Left cardiac atrium (tissue), 4 donors: ENCODE measurements at regions not wholly inside any gene's neighbourhood (a gene's known extent, or its start where the extent isn't known, plus 50 kb on each side); places are given as distances from the start of the nearest gene placed in this dataset.

Experiments
- ATAC-seq, 2 donors: fragments of 200-7000 bp; cut with Tn5 transposase; one replicate each; pipeline ENCODE4 v1.9.1; 2020; ENCODE audit warnings: mild to moderate bottlenecking in 2 of 2, moderate library complexity in 2 of 2
- DNase-seq: peaks from one replicate; pipeline ENCODE4 v3.0.0-alpha.2; 2020
- intact Hi-C, 2 donors: fragments of 100-400 bp; cut with DNase I; formaldehyde crosslinking; loops; one replicate each; pipeline versions ENCODE4 v1.14.1 to v1.15.1; 2022 to 2023
- donor health status: DM: no; HTN: yes; CAD: no.
- donor health status: DM: no; HTN: yes; CAD: no; lungs with severe emphysema.
- donor health status: DM: yes; HTN: yes; CAD: no.
- donor health status: Dilated cardiomyopathy.

- no peak for DNase-seq
- ATAC-seq, result no peak
- intact Hi-C loops, result no loop called here
These were observed 404.4 kb downstream of the MAN2A1 start for GRCh38 chr5:110094109-110094508.

DNA sequence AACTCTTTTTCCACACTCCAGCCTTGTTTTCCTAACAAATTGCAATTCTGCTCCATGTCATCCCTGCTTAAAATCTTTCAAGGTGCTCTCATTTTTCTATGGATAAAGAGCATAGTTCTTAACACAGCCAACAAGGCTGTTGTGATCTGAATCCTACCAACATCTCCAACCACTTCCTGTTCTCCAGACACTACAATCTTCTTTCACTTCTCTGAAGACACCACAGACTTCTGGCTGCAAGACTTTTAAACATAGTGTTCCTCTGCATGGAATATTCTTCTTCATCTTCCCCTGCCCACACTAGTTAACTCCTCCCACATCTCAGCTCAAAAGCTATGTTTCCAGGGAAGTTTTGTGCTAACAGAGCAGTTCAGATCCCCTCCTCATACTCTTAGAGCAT lies 404.8 kb downstream of the MAN2A1 start:
- DNase-seq (no peak), ATAC-seq (no peak)
- intact Hi-C loops, result no loop called here

DNA sequence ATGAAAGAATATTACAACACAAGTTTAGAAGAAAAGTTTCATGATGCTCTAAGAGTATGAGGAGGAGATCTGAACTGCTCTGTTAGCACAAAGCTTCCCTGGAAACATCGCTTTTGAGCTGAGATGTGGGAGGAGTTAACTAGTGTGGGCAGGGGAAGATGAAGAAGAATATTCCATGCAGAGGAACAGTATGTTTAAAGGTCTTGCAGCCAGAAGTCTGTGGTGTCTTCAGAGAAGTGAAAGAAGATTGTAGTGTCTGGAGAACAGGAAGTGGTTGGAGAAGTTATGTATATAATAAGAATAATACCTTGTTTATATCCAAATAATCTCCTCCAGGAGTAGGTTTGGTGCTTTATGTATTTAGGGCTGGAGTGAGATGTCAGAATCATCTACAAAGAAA lies 406.7 kb downstream of the MAN2A1 start:
- intact Hi-C loops, result loop anchor here in 1 of 2 donors (5.0 kb wide), 1 partner anchor 321 kb away; no protein-coding TSS in a partner anchor
- DNase-seq (no peak), ATAC-seq (no peak)

DNA sequence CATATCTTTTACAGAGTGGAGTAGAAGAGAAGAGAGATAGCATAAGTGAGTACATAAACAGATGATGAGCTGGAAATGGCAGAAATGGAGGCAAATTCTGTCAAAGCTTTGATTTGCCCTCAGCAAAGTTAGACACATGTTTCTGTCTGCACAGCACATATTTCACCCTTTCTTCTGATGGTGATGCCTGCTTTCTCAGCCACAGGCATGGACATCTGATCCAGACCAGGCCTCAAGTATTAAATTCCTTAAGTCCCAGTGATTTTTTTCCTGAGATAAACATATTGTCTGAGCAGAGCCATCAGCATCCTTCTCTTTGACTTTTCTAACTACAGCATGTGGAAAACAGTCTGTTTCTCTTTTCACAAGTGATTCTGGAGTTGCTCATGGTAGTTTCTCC lies 409.8 kb downstream of the MAN2A1 start:
- no peak for ATAC-seq
- intact Hi-C loops, result loop anchor here in 1 of 2 donors (5.0 kb wide), 1 partner anchor 318 kb away; no protein-coding TSS in a partner anchor
- DNase-seq, result no peak

DNA sequence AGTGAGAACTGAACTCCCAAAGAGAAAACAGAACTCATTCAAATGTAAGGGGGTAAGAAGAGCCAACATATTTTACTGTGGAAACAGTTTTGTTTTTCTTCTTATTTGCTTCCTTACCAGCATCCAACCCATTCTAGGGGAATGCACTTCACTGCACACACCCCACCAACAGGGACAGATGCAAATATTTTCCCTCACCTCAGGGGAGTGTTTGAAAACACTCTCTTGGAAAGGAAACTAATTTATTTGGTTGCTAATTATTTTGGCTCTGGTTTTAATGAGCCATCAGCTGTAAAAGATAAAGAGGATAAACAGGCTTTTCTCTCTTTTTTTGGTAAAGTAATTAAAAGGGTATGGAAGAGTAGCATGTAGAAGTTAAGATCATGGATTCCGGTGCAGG lies 413.4 kb downstream of the MAN2A1 start:
- no peak for DNase-seq
- no peak for ATAC-seq
- intact Hi-C loops, result no loop called here

DNA sequence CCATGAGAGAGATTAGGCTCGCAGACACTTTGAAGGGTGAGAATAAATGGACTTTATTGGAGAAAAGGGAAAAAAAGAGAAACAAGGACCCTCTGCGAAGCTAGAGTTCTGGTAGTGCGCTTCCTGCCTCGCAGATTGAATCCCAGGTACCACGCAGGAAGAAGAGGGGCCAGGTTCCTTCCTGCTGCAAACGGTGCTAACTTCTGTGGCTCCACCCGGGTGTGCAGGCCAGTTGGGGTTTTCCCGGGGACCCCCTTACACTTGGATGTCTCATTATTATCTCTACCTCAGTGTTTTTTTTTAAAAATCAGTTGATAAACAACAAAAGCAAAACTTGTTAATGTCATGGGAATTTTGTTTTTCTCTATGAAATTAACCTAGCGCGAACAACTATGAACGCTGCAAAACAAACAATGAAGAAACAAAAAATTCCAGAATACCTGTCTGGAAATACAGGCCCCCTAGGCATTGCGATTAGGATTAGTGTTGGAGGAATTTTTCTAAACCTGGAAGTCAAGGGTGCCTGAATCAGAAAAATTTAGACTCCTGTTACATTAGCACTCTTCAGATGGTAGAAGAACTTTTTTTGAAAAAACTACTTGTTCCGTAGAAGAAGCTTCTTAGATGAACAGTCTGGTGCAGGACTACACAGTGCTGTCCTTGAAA lies 414.5 kb downstream of the MAN2A1 start:
- DNase-seq (no peak), ATAC-seq (no peak)
- intact Hi-C loops, result no loop called here

- no peak for ATAC-seq
These were observed 415.3 kb downstream of the MAN2A1 start for GRCh38 chr5:110104726-110105669.

DNA sequence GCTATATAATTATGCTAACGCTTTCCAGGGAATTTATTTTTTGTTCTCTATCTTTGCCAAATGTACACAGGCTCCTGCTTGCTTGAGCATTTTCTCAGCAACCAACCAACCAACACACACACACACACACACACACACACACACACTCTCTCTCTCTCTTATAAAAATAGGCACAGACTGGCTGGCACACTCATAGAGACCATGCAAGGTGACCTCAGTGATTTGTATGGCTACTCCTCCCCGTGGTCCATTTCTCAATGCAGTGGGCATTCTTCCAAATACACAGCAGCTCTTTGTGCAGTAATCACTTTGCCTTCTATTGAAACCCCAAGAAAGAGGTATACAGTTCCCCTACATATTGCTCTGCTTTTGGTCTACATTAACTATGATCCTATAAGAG lies 416.0 kb downstream of the MAN2A1 start:
- DNase-seq (no peak), ATAC-seq (peak in 1 of 2 donors; percentile 84)
- intact Hi-C loops, result no loop called here

More at GRCh38 chr5:110104726-110105669, 415.3 kb downstream of the MAN2A1 start:
- DNase-seq, result no peak
- intact Hi-C loops, result no loop called here

GRCh38 chr5:110106750-110107149 lies 417.0 kb downstream of the MAN2A1 start:
- DNase-seq (no peak), ATAC-seq (no peak)
- intact Hi-C loops, result no loop called here

DNA sequence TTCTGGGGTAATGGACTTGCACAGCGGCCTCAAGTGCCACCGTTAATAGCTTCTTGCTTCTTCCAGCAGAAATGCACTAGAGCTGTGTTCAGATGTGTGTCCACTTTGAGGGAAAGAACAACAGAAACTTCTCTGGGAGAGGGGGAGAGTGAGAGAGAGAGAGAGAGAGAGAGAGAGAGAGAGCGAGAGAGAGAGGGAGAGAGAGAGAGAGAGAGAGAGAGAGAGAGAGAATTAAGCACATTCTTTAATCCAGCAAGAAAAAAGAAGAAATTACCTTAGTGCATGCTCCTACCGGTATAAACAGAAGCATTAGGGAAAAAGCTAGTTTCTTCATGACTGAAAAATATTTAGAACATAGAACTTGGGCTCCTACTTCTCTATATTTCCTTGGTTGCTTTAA lies 418.8 kb downstream of the MAN2A1 start:
- ATAC-seq (no peak), DNase-seq (no peak)
- intact Hi-C loops, result no loop called here

DNA sequence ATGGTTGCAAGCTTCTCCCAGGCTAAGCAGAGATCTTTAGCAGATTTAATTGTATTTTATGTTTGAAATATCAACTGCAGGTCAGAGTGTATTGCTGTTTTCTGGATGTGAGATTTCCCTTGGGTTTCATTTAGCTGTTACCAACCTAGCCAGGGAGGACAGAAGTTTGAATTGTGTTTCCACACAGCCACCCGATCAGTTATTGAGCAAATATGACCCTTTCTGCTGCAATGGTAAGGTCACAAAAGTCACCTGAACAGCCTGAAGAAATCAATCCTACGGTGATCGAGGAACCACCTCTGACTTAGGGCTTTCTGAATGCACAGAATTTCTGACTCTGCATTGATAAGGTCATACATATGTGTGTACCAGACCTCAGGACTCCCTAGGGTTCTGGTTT lies 419.9 kb downstream of the MAN2A1 start:
- DNase-seq (no peak), ATAC-seq (no peak)

DNA sequence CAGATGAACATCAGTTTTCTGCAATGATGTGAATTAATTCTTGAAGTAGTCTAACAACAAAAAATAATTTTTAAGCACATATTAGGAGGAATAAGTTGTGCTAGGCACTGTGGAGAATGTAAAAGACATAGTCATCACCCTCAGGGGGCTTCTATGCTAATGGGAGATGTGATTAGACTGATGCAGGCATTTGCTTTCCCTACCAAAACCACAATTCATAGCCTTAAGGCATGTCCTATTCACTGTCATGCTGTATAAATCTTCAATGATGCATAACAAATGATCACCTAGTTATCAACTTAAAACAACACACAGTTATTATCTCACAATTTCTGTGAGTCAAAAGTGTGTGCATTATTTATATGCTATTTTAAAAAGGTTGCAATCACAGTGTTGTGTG lies 422.6 kb downstream of the MAN2A1 start:
- ATAC-seq (no peak), DNase-seq (no peak)
- intact Hi-C loops, result no loop called here

More for the DNA sequence above, 419.9 kb downstream of the MAN2A1 start:
- intact Hi-C loops, result no loop called here

DNA sequence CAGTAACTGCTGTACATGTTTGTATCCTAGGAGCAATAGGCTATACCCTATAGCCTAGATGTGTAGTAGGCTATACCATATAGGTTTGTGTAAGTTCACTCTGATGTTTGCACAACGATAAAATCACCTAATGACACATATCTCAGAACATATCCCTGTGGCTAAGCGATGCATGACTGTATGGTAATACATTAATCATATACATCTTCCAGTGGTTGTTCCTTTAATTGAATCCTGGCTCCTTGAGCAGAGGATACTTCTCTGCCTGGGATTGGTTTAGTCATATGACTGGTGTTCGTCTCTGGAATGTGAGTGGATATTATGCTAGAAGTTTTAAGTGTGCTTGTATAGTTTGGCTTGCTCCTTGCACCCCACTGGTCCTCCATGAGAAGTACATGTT lies 425.8 kb downstream of the MAN2A1 start:
- intact Hi-C loops, result no loop called here
- DNase-seq (no peak), ATAC-seq (no peak)

- intact Hi-C loops, result no loop called here
- DNase-seq (no peak), ATAC-seq (no peak)
These were observed 426.8 kb downstream of the MAN2A1 start for GRCh38 chr5:110116539-110116938.

- ATAC-seq (no peak), DNase-seq (no peak)
- intact Hi-C loops, result no loop called here
These were observed 445.5 kb downstream of the MAN2A1 start for GRCh38 chr5:110134963-110135935.

DNA sequence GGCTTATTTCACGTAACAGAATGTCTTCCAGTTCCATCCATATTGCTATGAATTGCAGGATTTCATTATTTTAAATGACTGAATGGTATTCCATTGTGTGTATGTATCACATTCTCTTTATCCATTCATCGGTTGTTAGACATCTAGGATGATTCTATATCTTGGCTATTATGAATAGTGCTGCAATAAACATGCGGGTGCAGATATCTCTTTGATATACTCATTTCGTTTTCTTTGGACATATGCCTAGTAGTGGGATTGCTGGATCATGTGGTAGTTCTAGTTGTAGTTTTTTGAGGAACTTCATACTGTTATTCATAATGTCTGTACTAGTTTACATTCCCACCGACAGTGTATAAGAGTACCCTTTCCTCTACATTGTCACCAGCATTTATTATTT lies 460.5 kb downstream of the MAN2A1 start:
- ATAC-seq, result no peak
- no peak for DNase-seq
- intact Hi-C loops, result no loop called here

DNA sequence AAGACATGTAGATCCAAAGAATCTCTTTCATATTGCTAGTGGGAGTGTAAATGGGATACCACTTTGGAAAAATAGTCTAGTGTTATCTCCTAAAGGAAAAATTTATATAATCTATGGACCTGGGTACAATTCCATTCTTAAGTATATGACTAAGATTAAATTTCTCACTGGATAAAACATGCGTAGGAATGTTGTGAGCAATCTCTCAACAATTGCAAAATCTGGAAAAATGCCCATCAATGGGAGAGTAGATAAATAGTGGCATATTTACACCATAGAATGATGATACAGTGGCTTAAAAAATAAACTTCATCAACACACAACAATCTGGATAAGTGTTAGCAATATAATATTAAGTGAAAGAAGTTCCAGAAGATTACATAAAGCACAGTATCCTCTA lies 469.5 kb downstream of the MAN2A1 start:
- DNase-seq (no peak), ATAC-seq (no peak)

GRCh38 chr5:110161162-110161561 lies 471.4 kb downstream of the MAN2A1 start:
- DNase-seq (no peak), ATAC-seq (no peak)
- intact Hi-C loops, result no loop called here

More for the DNA sequence above, 469.5 kb downstream of the MAN2A1 start:
- intact Hi-C loops, result no loop called here

- intact Hi-C loops, result no loop called here
- DNase-seq (no peak), ATAC-seq (no peak)
These were observed 475.6 kb downstream of the MAN2A1 start for GRCh38 chr5:110165366-110165765.
